Frontal cortex (tissue), 3 donors: ENCODE measurements at regions not wholly inside any gene's neighbourhood (a gene's known extent, or its start where the extent isn't known, plus 50 kb on each side); places are given as distances from the start of the nearest gene placed in this dataset.

Experiments used
- DNase-seq, 2 donors: peaks; one replicate each; pipeline ENCODE4 v3.0.0; 2012; ENCODE audit warnings: low spot score in 2 of 2
- FAIRE-seq: peaks from 2 replicates; lab custom pipeline; 2012; peaks lifted over from hg19 to GRCh38; lab: Jason Lieb, UNC
- donor health status: control.
- donor health status: control.
- donor health status: control.

- FAIRE-seq: no peak
Measured at GRCh38 chr2:120847700-120848321, 112.1 kb downstream of the GLI2 start.

GRCh38 chr2:120849278-120849677, 113.6 kb downstream of the GLI2 start:
- DNase-seq (no peak), FAIRE-seq (no peak)

More at GRCh38 chr2:120847700-120848321, 112.1 kb downstream of the GLI2 start:
- DNase-seq: peak in 1 of 2 donors; percentile 46

- DNase-seq (no peak), FAIRE-seq (no peak)
Measured at GRCh38 chr2:120850551-120850950, 114.9 kb downstream of the GLI2 start.

GRCh38 chr2:120851116-120851773, 115.6 kb downstream of the GLI2 start:
- FAIRE-seq: no peak
- no peak for DNase-seq

- no peak for FAIRE-seq
- DNase-seq: no peak
Measured at GRCh38 chr2:120852200-120852815, 116.6 kb downstream of the GLI2 start.

- no peak for FAIRE-seq
- DNase-seq: no peak
Measured at GRCh38 chr2:120853306-120854013, 117.8 kb downstream of the GLI2 start.

- DNase-seq: no peak
Measured at GRCh38 chr2:120854014-120854620, 118.4 kb downstream of the GLI2 start.

GRCh38 chr2:120854766-120855530, 119.3 kb downstream of the GLI2 start:
- no peak for FAIRE-seq
- no peak for DNase-seq

More at GRCh38 chr2:120854014-120854620, 118.4 kb downstream of the GLI2 start:
- no peak for FAIRE-seq

- DNase-seq (no peak), FAIRE-seq (no peak)
Measured at GRCh38 chr2:120855855-120856405, 120.3 kb downstream of the GLI2 start.

GRCh38 chr2:120856421-120856862, 120.8 kb downstream of the GLI2 start:
- FAIRE-seq: no peak

GRCh38 chr2:120857422-120857821, 121.8 kb downstream of the GLI2 start:
- no peak for DNase-seq
- FAIRE-seq: no peak

More at GRCh38 chr2:120856421-120856862, 120.8 kb downstream of the GLI2 start:
- no peak for DNase-seq

GRCh38 chr2:120857931-120858330, 122.3 kb downstream of the GLI2 start:
- FAIRE-seq: no peak
- DNase-seq: no peak

GRCh38 chr2:120858361-120859106, 122.9 kb downstream of the GLI2 start:
- peak; percentile 44 to 47 for DNase-seq
- no peak for FAIRE-seq

GRCh38 chr2:120859128-120859527, 123.5 kb downstream of the GLI2 start:
- no peak for FAIRE-seq
- no peak for DNase-seq

GRCh38 chr2:120859814-120860578, 124.3 kb downstream of the GLI2 start:
- DNase-seq (no peak), FAIRE-seq (no peak)

GRCh38 chr2:120860579-120860922, 124.9 kb downstream of the GLI2 start:
- FAIRE-seq: no peak
- no peak for DNase-seq

- FAIRE-seq: no peak
- DNase-seq: no peak
Measured at GRCh38 chr2:120861191-120861575, 125.5 kb downstream of the GLI2 start.
